Occipital lobe (tissue), 1 donor: ENCODE measurements at regions not wholly inside any gene's neighbourhood (a gene's known extent, or its start where the extent isn't known, plus 50 kb on each side); places are given as distances from the start of the nearest gene placed in this dataset.

Experiments
- DNase-seq: peaks from one replicate; lab custom pipeline; 2025; lab: John Stamatoyannopoulos, UW

DNA sequence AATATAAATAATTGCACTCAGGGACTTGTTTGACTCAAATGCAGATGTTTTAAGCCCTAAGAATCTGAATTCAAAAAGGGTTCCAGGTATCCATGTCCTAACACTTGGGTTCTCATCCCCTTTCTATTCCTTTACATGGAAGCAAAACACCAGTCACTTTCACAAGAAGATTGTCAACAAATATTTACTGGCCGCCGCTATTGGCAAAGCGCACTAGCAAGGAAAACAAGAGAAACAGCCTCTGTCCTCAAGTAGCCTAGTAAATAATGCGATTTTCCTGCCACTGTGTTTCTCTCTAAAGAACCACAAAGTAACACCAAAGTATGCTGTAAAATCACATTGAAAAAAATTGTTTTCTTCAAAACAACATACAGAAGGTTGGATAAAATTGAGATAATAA, 66.7 kb upstream of the EZH2 start:
- DNase-seq, result no peak

DNA sequence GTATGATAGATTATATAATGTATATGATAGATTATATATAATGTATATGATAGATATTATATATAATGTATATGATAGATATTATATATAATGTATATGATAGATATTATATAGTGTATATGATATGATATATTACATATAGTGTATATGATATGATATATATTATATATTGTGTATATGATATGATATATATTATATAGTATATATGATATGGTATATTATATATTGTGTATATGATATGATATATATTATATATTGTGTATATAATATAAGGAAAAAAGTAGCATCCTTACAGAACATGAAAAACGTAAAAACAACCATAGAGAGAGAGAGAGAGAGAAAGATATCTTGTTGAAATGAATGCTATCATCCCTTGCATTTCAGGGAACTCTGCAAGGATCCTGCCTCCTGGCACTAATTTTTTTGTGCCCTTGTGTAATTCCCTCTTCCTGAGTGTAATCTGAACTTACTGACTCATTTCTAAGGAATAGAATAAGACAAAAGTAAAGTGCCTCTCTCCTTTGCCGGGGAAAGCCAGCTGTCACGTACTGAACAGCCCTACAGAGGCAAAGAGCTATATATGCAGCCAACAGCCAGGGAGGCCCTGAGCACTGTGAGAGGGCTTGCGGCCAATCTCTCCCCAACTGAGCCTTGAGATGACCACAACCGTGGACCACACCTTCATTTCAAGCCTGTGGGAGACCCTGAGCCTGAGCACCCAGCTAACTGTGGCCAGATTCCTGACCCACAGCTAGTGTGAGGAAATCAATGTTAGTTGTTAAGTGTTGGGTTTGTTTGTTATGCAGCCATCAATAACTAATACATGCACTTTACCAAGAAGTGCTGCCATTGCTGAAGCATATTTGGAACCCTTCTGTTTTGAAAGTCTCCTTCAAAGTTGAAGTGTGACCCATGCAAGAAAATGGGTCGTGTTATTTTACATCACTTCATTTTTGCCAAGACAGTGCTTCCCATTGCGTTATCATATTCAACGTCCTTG, 61.1 kb upstream of the EZH2 start:
- no peak for DNase-seq

DNA sequence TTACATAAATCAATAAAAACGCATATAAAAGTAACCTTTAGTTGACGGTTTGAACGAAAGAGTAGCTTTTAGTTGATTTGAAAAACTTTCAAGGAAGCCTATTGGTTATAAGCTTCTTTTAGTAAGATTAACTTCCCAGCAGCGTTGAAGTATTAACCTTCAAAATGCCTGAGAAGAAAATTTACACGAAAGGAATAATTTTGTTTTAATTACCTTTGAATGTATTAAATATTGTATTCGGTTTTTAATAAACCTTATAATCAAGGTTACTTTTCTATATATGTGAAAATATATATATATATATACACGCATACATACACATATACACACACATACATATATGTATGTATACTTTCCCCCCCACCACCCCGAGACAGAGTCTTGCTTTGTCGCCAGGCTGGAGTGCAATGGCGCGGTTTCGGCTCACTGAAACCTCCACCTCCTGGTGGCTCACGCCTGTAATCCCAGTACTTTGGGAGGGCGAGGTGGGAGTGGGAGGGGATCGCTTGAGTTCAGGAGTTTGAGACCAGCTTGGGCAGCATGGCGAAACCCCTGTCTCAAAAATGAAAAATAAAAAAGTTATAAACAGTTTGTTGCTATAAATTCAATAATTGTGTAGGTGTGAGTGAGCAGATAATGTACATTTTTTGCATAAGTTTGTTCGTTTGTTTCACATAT, 57.6 kb upstream of the EZH2 start:
- peak; percentile 33 for DNase-seq

DNA sequence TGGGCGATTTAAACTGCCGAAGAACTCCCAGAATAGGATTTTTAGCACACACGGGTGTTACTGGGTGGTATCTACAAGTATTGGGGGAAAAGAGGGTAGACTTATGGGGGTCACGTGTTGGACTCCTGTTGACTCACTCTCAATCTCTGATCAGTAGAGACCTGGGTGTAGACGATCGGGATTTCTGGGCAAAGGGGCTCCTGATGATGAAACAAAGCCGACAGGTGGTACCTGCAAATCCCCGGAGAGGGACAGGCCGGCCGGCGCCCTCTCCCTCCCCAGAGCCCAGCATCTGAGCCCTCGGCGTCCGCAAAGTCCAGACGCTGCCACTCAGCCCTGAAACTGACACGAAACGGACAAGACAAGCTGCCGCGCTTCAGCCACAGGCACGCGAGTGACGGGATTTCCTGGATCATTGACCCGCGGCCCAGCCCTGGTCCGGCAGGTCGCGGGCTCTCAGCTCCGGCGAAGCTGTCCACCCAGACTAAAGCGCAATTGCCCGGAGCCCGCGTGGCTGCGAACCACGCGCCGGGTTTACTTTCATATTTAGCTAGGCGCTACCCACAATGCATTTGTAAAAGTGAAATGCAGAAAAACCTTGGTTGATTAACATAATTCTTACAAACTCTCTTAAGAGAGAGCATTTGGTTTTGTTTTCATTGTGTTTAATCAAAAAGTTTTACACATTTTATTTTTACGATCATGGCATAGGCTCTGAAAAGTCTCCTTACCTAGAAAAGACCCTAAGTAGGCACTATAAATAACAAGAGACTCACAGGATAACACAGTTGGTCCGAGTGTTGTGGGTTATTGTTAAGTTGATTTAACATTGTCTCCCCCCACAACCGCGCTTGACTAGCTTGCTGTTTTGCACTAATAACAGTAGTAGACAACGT, 56.9 kb upstream of the EZH2 start:
- DNase-seq, result peak; percentile 54

DNA sequence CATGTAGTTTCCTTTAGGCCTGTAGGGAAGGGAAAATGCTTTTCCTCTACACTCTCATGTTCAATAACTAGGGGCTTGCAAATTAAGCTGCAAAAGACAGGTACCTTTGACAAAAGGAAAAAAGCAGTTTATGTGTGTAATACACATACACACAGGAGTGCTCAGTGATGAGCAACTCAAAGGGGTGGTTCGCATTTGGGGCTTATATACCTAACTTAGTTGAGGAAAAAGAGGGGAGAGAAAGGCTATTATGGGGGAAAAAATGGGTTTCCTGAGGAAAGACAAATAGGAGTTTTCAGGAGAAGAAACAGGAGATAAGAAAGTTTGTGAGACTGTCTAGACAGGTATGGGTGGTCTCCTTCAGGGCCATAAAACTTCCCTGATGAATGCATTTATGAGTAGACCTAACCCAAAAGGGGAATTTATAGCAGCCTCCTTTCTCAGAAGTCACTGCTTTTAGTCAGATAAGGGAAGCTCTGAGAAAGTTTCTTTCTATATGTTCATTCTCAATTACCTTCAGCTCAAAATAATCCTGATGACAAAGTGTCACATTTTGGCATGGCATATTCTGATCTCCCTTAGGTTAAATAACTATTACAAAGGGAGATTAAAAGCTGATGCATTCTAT, 55.2 kb upstream of the EZH2 start:
- DNase-seq, result no peak

DNA sequence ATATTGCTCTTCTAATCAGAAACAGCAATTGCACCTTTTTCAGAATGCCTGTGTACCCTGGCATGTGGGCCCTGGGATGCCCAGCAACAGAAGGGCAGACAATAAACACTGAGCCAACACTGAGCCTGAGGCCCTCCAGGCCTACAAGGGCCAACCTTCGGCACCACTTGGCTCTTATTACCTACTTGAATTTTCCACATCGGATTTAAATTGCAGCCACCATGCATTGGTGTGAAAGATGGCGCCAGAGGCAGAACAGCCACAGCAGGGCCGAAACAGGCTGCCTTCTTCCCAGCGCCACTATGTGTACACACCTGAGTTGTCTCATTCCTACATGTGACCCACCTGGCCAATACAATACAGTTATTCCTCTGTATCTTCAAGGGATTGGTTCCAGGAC, 51.4 kb upstream of the EZH2 start:
- no peak for DNase-seq
